Endothelial cell of umbilical vein (primary cell): ENCODE measurements at regions not wholly inside any gene's neighbourhood (a gene's known extent, or its start where the extent isn't known, plus 50 kb on each side); places are given as distances from the start of the nearest gene placed in this dataset.

Source experiments
- BruUV-seq: library from RNA; stranded (reverse); fragments of 400-500 nt; replicated peaks from 2 replicates; lab custom pipeline; 2021; lab: Mats Ljungman, UMichigan
- CTCF ChIA-PET: fragments of 300-600, 350-600 bp; sonication (Branson Sonifier 250); formaldehyde crosslinking; loops from one replicate; lab custom pipeline; 2021; ENCODE audit warnings: antibody characterized with exemption, inconsistent platforms; lab: Charles Lee
- POLR2A ChIA-PET: fragments of 300-600, 350-600 bp; sonication (Branson Sonifier 250); formaldehyde crosslinking; loops from one replicate; lab custom pipeline; 2021; ENCODE audit warnings: antibody characterized with exemption, inconsistent platforms; lab: Charles Lee
- DNase-seq: peaks from one replicate; pipeline ENCODE4 v3.0.0-alpha.2; 2011; ENCODE audit warnings: low read depth, low spot score
- FAIRE-seq: peaks from 2 replicates; lab custom pipeline; 2011; peaks lifted over from hg19 to GRCh38; lab: Jason Lieb, UNC
- H2AFZ ChIP-seq: 2 replicates; pipeline ENCODE4 v1.6.0; 2012; ENCODE audit warnings: low read depth, low read length, control low read depth, inconsistent platforms
- H3K27ac ChIP-seq: 2 replicates; pipeline ENCODE4 v1.5.1; 2011; ENCODE audit warnings: low read depth, mild to moderate bottlenecking, control low read depth, low read length, moderate library complexity; ENCODE audit not compliant: insufficient read depth
- H3K27me3 ChIP-seq, 2 experiments: 2 replicates each; pipeline versions ENCODE4 v1.6.0 to v1.6.1; 2011; ENCODE audit warnings: low read length in 2 of 2, mixed read lengths in 1 of 2; ENCODE audit not compliant: control insufficient read depth in 2 of 2, insufficient read depth in 2 of 2
- H3K36me3 ChIP-seq, 2 experiments: 2 replicates in 1 of 2; 3 replicates in 1 of 2; pipeline ENCODE4 v1.5.1; 2011; ENCODE audit warnings: low read length in 2 of 2, mild to moderate bottlenecking in 1 of 2, moderate library complexity in 1 of 2; ENCODE audit not compliant: control insufficient read depth in 2 of 2, insufficient read depth in 2 of 2; ENCODE audit errors: extremely low read depth in 1 of 2
- H3K4me1 ChIP-seq: 3 replicates; pipeline ENCODE4 v1.5.1; 2011; ENCODE audit warnings: mild to moderate bottlenecking, low read length; ENCODE audit not compliant: control insufficient read depth, insufficient read depth; ENCODE audit errors: extremely low read depth
- H3K4me2 ChIP-seq: 2 replicates; pipeline ENCODE4 v1.6.1; 2011; ENCODE audit warnings: low read length, control low read depth, mixed read lengths; ENCODE audit not compliant: insufficient read depth
- H3K4me3 ChIP-seq, 3 experiments: fragments of 200-600 bp in 1 of 3; sonication (generic), shearing (Covaris generic) in 1 of 3; replicated peaks in 1 of 3; 2 replicates each; pipeline ENCODE4 v1.5.1; 2011 to 2016; ENCODE audit warnings: control low read depth in 3 of 3, low read length in 3 of 3, mild to moderate bottlenecking in 2 of 3, inconsistent platforms in 1 of 3, low read depth in 1 of 3, moderate library complexity in 1 of 3; ENCODE audit not compliant: insufficient read depth in 1 of 3
- H3K79me2 ChIP-seq: 2 replicates; pipeline ENCODE4 v1.6.0; 2012; ENCODE audit warnings: low read length, inconsistent platforms; ENCODE audit not compliant: control insufficient read depth, insufficient read depth
- H3K9ac ChIP-seq: replicated peaks from 2 replicates; pipeline ENCODE3; 2011; ENCODE audit warnings: low read length, control low read depth; ENCODE audit not compliant: insufficient read depth; ENCODE audit errors: extremely low read depth
- H3K9me1 ChIP-seq: replicated peaks from 3 replicates; pipeline ENCODE4 v1.6.0; 2011; ENCODE audit warnings: mild to moderate bottlenecking, low read length; ENCODE audit not compliant: control insufficient read depth, insufficient read depth; ENCODE audit errors: extremely low read depth
- H3K9me3 ChIP-seq: replicated peaks from 2 replicates; pipeline ENCODE4 v1.5.1; 2012; ENCODE audit warnings: low read length, inconsistent platforms; ENCODE audit not compliant: control insufficient read depth, insufficient read depth
- H4K20me1 ChIP-seq: replicated peaks from 2 replicates; pipeline ENCODE3; 2011; ENCODE audit warnings: mild to moderate bottlenecking, low read length; ENCODE audit not compliant: control insufficient read depth, insufficient read depth; ENCODE audit errors: extremely low read depth
- EZH2 ChIP-seq: IDR thresholded peaks from 2 replicates; pipeline ENCODE4 v1.6.1; 2012; ENCODE audit warnings: borderline replicate concordance, low read depth, mild to moderate bottlenecking, moderate library complexity, low read length, inconsistent platforms; ENCODE audit not compliant: severe bottlenecking
- FOS ChIP-seq: IDR thresholded peaks from 2 replicates; pipeline ENCODE4 v1.6.1; 2011; ENCODE audit warnings: mild to moderate bottlenecking, low read length, moderate library complexity, borderline replicate concordance; ENCODE audit not compliant: insufficient read depth
- GATA2 ChIP-seq: IDR thresholded peaks from 2 replicates; pipeline ENCODE4 v1.7.0; 2011; ENCODE audit warnings: low read depth, mild to moderate bottlenecking, moderate library complexity, mixed read lengths, low read length; ENCODE audit not compliant: insufficient read length, insufficient read depth
- JUN ChIP-seq: IDR thresholded peaks from 2 replicates; pipeline ENCODE4 v1.6.1; 2011; ENCODE audit warnings: borderline replicate concordance, low read depth; ENCODE audit not compliant: insufficient read length, insufficient read depth
- MYC ChIP-seq: IDR thresholded peaks from one replicate; pipeline ENCODE4 v1.6.1; 2011; ENCODE audit warnings: mild to moderate bottlenecking, low read depth, low read length
- POLR2A ChIP-seq: IDR thresholded peaks from 2 replicates; pipeline ENCODE4 v1.6.1; 2012; ENCODE audit warnings: low read depth, mild to moderate bottlenecking, control low read depth, low read length
- POLR2AphosphoS5 ChIP-seq: IDR thresholded peaks from 2 replicates; pipeline ENCODE4 v1.6.1; 2012; ENCODE audit warnings: low read depth, mild to moderate bottlenecking, control low read depth, low read length, moderate library complexity; ENCODE audit not compliant: insufficient read depth
- dilution Hi-C: fragments of 300-500 bp; cut with MboI; formaldehyde crosslinking; loops from one replicate; pipeline ENCODE4 v1.15.0; 2019; ENCODE audit warnings: low sequenced_read_pairs; ENCODE audit not compliant: extremely low pct_ligation_motif_present
- intact Hi-C: fragments of 100-400 bp; cut with micrococcal nuclease; formaldehyde crosslinking; loops from one replicate; pipeline ENCODE4 v1.10.0; 2022
- TF ChIP-seq, protein P1 (sequence below), 2 donors: IDR thresholded peaks; 1 replicate in 1 of 2; 2 replicates in 1 of 2; pipeline ENCODE4 v1.5.1; 2011; ENCODE audit warnings: low read length in 2 of 2, mild to moderate bottlenecking in 2 of 2, moderate library complexity in 2 of 2, control low read depth in 1 of 2, inconsistent platforms in 1 of 2, low read depth in 1 of 2; ENCODE audit not compliant: insufficient read depth in 1 of 2; ENCODE audit errors: extremely low read depth in 1 of 2
- TF ChIP-seq, protein P2 (sequence below): IDR thresholded peaks from 2 replicates; pipeline ENCODE4 v1.6.1; 2011; ENCODE audit not compliant: insufficient read depth, insufficient read length

DNA sequence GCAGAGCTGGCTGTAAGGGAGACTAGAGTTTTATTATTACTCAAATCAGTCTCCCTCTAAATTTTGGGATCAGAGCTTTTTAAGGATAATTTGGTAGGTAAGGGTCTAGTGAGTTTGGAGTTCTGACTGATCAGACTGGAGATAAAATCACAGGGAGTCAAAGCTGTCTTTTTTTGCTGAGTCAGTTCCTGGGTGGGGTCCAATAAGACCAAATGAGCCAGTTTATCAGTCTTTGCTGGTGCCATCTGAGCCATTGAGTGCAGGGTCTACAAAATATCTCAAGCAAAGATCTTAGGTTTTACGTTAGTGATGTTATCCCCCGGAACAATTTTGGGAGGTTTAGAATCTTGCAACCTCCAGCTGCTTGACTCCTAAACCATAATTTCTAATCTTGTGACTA is 935.1 kb upstream of the RAG2 start:
- Histone ChIP-seq H3K9me1 (no peaks in the 10 kb centered on the region), H3K4me2 (no peak overlapping the region), H3K9ac (no peak overlapping the region), H3K9me3 (no peaks in the 10 kb centered on the region), H2AFZ (no peak overlapping the region), H3K36me3 (no peaks in the 10 kb centered on the region), H3K27me3 (no peaks in the 10 kb centered on the region), H3K79me2 (no peaks in the 10 kb centered on the region), H3K27ac (no peak overlapping the region), H3K4me3 (no peak overlapping the region), H4K20me1 (no peaks in the 10 kb centered on the region), H3K4me1 (no peaks in the 10 kb centered on the region)
- TF ChIP-seq POLR2A (no peak), MYC (no peak), JUN (no peak), FOS (no peak), GATA2 (no peak)
- TF ChIP-seq, protein P1, sequence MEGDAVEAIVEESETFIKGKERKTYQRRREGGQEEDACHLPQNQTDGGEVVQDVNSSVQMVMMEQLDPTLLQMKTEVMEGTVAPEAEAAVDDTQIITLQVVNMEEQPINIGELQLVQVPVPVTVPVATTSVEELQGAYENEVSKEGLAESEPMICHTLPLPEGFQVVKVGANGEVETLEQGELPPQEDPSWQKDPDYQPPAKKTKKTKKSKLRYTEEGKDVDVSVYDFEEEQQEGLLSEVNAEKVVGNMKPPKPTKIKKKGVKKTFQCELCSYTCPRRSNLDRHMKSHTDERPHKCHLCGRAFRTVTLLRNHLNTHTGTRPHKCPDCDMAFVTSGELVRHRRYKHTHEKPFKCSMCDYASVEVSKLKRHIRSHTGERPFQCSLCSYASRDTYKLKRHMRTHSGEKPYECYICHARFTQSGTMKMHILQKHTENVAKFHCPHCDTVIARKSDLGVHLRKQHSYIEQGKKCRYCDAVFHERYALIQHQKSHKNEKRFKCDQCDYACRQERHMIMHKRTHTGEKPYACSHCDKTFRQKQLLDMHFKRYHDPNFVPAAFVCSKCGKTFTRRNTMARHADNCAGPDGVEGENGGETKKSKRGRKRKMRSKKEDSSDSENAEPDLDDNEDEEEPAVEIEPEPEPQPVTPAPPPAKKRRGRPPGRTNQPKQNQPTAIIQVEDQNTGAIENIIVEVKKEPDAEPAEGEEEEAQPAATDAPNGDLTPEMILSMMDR (IDR thresholded peaks at IDR 0.05; ENCODE audit: extremely low read depth in 1 of 2, insufficient read depth in 1 of 2, low read depth in 1 of 2, low read length in 2 of 2): no peak
- TF ChIP-seq, protein P2, sequence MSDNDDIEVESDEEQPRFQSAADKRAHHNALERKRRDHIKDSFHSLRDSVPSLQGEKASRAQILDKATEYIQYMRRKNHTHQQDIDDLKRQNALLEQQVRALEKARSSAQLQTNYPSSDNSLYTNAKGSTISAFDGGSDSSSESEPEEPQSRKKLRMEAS: no peak
- dilution Hi-C loops (no loop called here), intact Hi-C loops (no loop called here)
- DNase-seq: no peak
- ChIA-PET POLR2A (no interaction called here), CTCF (no interaction called here)
- no peak for FAIRE-seq
- BruUV-seq: no TSS peak

DNA sequence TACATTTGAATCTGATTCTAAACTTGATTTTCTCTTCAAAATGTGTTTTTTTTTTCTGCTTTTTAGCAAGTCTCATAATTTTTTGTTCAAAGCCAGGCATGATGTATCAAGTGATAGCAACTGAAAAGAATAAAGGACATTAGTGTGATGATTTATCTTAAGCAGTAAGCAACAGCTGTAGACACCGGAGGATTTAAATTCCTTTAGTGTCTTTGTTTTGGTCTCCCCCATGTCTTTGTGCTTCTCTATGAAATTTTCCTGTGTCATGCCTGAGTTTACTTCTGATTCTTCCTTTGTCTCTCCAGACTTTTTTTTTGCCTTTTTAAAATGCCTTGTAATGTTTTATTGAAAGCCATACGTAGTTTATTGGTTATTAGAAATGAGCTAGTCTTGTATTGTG is 934.2 kb upstream of the RAG2 start:
- TF ChIP-seq JUN (no peak), EZH2 (no peak), GATA2 (no peak), FOS (no peak), MYC (no peak), POLR2A (no peak), POLR2AphosphoS5 (no peak)
- TF ChIP-seq, protein P2: no peak
- TF ChIP-seq, protein P1 (IDR thresholded peaks at IDR 0.05; ENCODE audit: extremely low read depth in 1 of 2, insufficient read depth in 1 of 2, low read depth in 1 of 2, low read length in 2 of 2): no peak
- no peaks in the 10 kb centered on the region for H3K4me1 ChIP-seq
- FAIRE-seq: no peak
- no peak overlapping the region for H3K4me2 ChIP-seq
- H3K9me3 ChIP-seq: no peaks in the 10 kb centered on the region
- H3K9ac ChIP-seq: no peak overlapping the region
- ChIA-PET CTCF (no interaction called here), POLR2A (no interaction called here)
- H2AFZ ChIP-seq: no peak overlapping the region
- DNase-seq: no peak
- no peak overlapping the region for H3K4me3 ChIP-seq
- no peaks in the 10 kb centered on the region for H3K9me1 ChIP-seq
- H3K36me3 ChIP-seq: no peaks in the 10 kb centered on the region
- no TSS peak for BruUV-seq
- dilution Hi-C loops (no loop called here), intact Hi-C loops (no loop called here)
- H3K27ac ChIP-seq: no peak overlapping the region
- H4K20me1 ChIP-seq: no peaks in the 10 kb centered on the region
- H3K79me2 ChIP-seq: no peaks in the 10 kb centered on the region
- no peaks in the 10 kb centered on the region for H3K27me3 ChIP-seq
